Ishikawa (cell line): ENCODE measurements at regions not wholly inside any gene's neighbourhood (a gene's known extent, or its start where the extent isn't known, plus 50 kb on each side); places are given as distances from the start of the nearest gene placed in this dataset.

ENCODE experiments used
- CREB1 ChIP-seq: IDR thresholded peaks from 2 replicates; pipeline ENCODE4 v1.6.1; 2012; ENCODE audit warnings: low read depth
- EP300 ChIP-seq: IDR thresholded peaks from 2 replicates; pipeline ENCODE4 v1.6.1; 2012; ENCODE audit warnings: borderline replicate concordance
- FOXM1 ChIP-seq: IDR thresholded peaks from 2 replicates; pipeline ENCODE4 v1.6.1; 2012; ENCODE audit warnings: low read depth, borderline replicate concordance
- MAX ChIP-seq: IDR thresholded peaks from 2 replicates; pipeline ENCODE4 v1.6.1; 2012
- RAD21 ChIP-seq: IDR thresholded peaks from 2 replicates; pipeline ENCODE4 v1.6.1; 2012; ENCODE audit warnings: low read depth
- REST ChIP-seq: IDR thresholded peaks from 2 replicates; pipeline ENCODE4 v1.6.1; 2012; ENCODE audit warnings: low read depth, mild to moderate bottlenecking
- YY1 ChIP-seq: IDR thresholded peaks from 2 replicates; pipeline ENCODE4 v1.6.1; 2012; ENCODE audit warnings: low read depth

DNA sequence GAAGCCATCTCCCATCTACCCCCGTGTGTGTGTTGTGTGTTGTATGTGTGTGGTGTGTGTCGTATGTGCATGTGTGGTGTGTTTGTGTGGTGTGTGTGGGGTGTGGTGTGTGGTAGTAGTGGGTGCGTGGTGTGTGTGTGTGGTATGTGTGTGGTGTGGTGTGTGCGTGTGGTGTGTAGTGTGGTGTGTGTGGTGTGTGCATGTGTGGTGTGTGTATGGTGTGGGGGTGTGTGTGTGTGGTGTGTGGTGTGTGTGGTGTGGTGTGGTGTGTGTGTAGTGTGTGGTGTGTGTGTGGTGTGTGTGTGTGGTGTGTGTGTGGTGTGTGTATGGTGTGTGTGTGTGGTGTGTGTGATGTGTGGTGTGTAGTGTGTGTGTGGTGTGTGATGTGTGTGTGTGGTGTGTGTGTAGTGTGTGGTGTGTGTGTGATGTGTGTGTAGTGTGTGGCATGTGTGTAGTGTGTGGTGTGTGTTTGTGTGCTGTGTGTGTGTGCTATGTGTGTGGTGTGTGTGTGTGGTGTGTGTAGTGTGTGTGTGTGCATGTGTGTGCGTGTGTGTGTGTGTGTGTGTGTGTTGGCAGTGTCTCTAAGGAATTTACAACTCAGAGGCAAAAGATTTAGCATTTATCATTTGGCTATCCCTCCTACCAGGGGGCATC is 156.3 kb upstream of the TMEM108 start:
- TF ChIP-seq YY1 (no peak), RAD21 (no peak), REST (no peak), CREB1 (no peak), FOXM1 (no peak), EP300 (no peak), MAX (no peak)
